ENCODE measurements at regions not wholly inside any gene's neighbourhood (a gene's known extent, or its start where the extent isn't known, plus 50 kb on each side); places are given as distances from the start of the nearest gene placed in this dataset.

DNA sequence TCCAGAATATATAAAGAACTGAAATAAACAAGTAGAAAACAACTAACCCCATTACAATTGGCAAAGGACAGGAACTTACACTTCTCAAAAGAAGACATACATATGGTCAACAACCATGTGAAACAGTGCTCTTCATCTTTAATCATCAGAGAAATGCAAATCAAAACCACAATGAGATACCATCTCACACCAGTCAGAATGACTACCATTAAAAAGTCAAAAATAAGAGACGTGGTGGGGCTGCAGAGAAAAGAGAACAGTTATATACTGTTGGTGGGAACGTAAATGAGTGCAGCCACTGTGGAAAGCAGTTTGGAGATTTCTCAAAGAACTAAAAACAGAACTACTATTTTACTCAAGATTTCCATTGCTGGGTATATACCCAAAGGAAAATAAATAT lies 1696.3 kb upstream of the TMEFF2 start:
- H3K14ac ChIP-seq (ENCODE audit: insufficient read length), result no peak overlapping the region
- no peak for FAIRE-seq
- H3K23ac ChIP-seq (ENCODE audit: insufficient read length), result no peak overlapping the region

More for the DNA sequence above, 1696.3 kb upstream of the TMEFF2 start:
- H3K56ac ChIP-seq (replicated peaks; ENCODE audit: insufficient read length, low read depth, low read length), result no peak overlapping the region
- no peak for DNase-seq (ENCODE audit: low read depth in 1 of 2, low spot score in 2 of 2)
- H3K23me2 ChIP-seq (ENCODE audit: low read depth, low read length), result no peaks in the 10 kb centered on the region
- H3K18ac ChIP-seq (ENCODE audit: extremely low read depth, low read length), result no peak overlapping the region
- no peak overlapping the region for H4K91ac ChIP-seq (replicated peaks; ENCODE audit: insufficient read length, low read length)
- no peak overlapping the region for H3K4me2 ChIP-seq (ENCODE audit: insufficient read depth in 1 of 2, low read depth in 2 of 2, low read length in 2 of 2)
- no peaks in the 10 kb centered on the region for H3K36me3 ChIP-seq (ENCODE audit: control insufficient read depth in 2 of 4, insufficient read depth in 4 of 4, low read length in 3 of 4)
- WGBS, 2 experiments (ENCODE audit: extremely low coverage in 1 of 2, insufficient coverage in 1 of 2, insufficient read length in 1 of 2, insufficient replicate concordance in 2 of 2, low coverage in 1 of 2, low lambda C conversion rate in 2 of 2, missing lambda C conversion rate in 1 of 2), result 90% methylated on average over 2 of the region's 2 CpGs; no CpG with 5 or more reads in 1 of the 2 experiments
- H3K27me3 ChIP-seq (replicated peaks in 1 of 4; ENCODE audit: control insufficient read depth in 3 of 4, extremely low read depth in 1 of 4, insufficient read depth in 3 of 4, low read length in 3 of 4), result no peaks in the 10 kb centered on the region
- H2AK5ac ChIP-seq (ENCODE audit: low read depth, low read length), result no peak overlapping the region
- no peak overlapping the region for H2BK20ac ChIP-seq (ENCODE audit: low read length)
- H2BK15ac ChIP-seq (ENCODE audit: low read length), result no peak overlapping the region
- ChIA-PET POLR2A (ENCODE audit: partially characterized antibody) (no interaction called here), CTCF (ENCODE audit: partially characterized antibody) (no interaction called here)
- no peaks in the 10 kb centered on the region for H3K9me3 ChIP-seq (ENCODE audit: insufficient read depth in 2 of 2, low read depth in 1 of 2, low read length in 1 of 2)
- H3K27ac ChIP-seq (ENCODE audit: low read depth, low read length), result no peak overlapping the region
- H2BK12ac ChIP-seq (ENCODE audit: low read depth, low read length), result no peak overlapping the region
- no peak overlapping the region for H4K5ac ChIP-seq (ENCODE audit: insufficient read length, low read depth, low read length)
- TF ChIP-seq TCF12 (IDR thresholded peaks at IDR 0.05; ENCODE audit: low read depth, low read length) (no peak), CEBPB (IDR thresholded peaks at IDR 0.05; ENCODE audit: low read depth, low read length) (no peak), CHD2 (IDR thresholded peaks at IDR 0.05; ENCODE audit: low read length) (no peak), GTF2F1 (IDR thresholded peaks at IDR 0.05; ENCODE audit: borderline replicate concordance, low read depth, low read length) (no peak), RAD21 (IDR thresholded peaks at IDR 0.05 in 1 of 2, conservative IDR thresholded peaks at IDR 0.05 in 1 of 2; ENCODE audit: low read depth in 2 of 2, low read length in 2 of 2) (no peak), BCL11A (IDR thresholded peaks at IDR 0.05; ENCODE audit: low read depth in 2 of 2, low read length in 2 of 2) (no peak), CREB1 (IDR thresholded peaks at IDR 0.05) (no peak), SUZ12 (IDR thresholded peaks at IDR 0.05; ENCODE audit: low read length) (no peak), ASH2L (IDR thresholded peaks at IDR 0.05; ENCODE audit: low read length) (no peak), HDAC6 (IDR thresholded peaks at IDR 0.05; ENCODE audit: low read depth, low read length) (no peak), ZNF274 (IDR thresholded peaks at IDR 0.05; ENCODE audit: borderline replicate concordance, extremely low read depth, low read length) (no peak), YY1 (IDR thresholded peaks at IDR 0.05; ENCODE audit: low read depth, low read length) (no peak), CHD1 (IDR thresholded peaks at IDR 0.05; ENCODE audit: low read depth, low read length) (no peak)
- TF ChIP-seq, protein P1, sequence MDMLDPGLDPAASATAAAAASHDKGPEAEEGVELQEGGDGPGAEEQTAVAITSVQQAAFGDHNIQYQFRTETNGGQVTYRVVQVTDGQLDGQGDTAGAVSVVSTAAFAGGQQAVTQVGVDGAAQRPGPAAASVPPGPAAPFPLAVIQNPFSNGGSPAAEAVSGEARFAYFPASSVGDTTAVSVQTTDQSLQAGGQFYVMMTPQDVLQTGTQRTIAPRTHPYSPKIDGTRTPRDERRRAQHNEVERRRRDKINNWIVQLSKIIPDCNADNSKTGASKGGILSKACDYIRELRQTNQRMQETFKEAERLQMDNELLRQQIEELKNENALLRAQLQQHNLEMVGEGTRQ (IDR thresholded peaks at IDR 0.05; ENCODE audit: low read length), result no peak
- TF ChIP-seq, protein P2, sequence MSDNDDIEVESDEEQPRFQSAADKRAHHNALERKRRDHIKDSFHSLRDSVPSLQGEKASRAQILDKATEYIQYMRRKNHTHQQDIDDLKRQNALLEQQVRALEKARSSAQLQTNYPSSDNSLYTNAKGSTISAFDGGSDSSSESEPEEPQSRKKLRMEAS (IDR thresholded peaks at IDR 0.05), result no peak
- no peak overlapping the region for H2BK120ac ChIP-seq (replicated peaks; ENCODE audit: low read depth, low read length)
- no peak overlapping the region for H4K8ac ChIP-seq (ENCODE audit: extremely low read depth, insufficient read depth, low read length)
- H2AFZ ChIP-seq (ENCODE audit: low read length), result no peak overlapping the region
- H3K79me1 ChIP-seq (ENCODE audit: low read depth, low read length), result no peaks in the 10 kb centered on the region
- no peaks in the 10 kb centered on the region for H3K79me2 ChIP-seq (ENCODE audit: control insufficient read depth in 1 of 2, insufficient read depth in 2 of 2, low read length in 2 of 2)
- H3K4me1 ChIP-seq (replicated peaks in 1 of 4; ENCODE audit: control insufficient read depth in 3 of 4, insufficient read depth in 4 of 4, low read length in 3 of 4), result no peaks in the 10 kb centered on the region
- no peak overlapping the region for H3K9ac ChIP-seq (replicated peaks in 1 of 4; ENCODE audit: extremely low read depth in 1 of 4, low read depth in 3 of 4, low read length in 3 of 4)
- no peak overlapping the region for H3K4me3 ChIP-seq (ENCODE audit: extremely low read depth in 1 of 4, insufficient read depth in 2 of 4, low read depth in 3 of 4, low read length in 4 of 4)
- H3K4ac ChIP-seq (replicated peaks; ENCODE audit: insufficient read length, low read depth, low read length), result no peak overlapping the region
- H2BK5ac ChIP-seq (ENCODE audit: low read depth, low read length), result no peak overlapping the region
- no peaks in the 10 kb centered on the region for H4K20me1 ChIP-seq (replicated peaks in 1 of 2; ENCODE audit: control insufficient read depth in 1 of 2, insufficient read depth in 2 of 2, low read length in 2 of 2)
